HEK293 (cell line): ENCODE measurements at regions not wholly inside any gene's neighbourhood (a gene's known extent, or its start where the extent isn't known, plus 50 kb on each side); places are given as distances from the start of the nearest gene placed in this dataset.

ENCODE experiments used
- CTCF ChIP-seq: fragments of 450-650 bp; formaldehyde crosslinking; IDR thresholded peaks from 2 replicates; pipeline ENCODE4 v1.5.1; 2016; ENCODE audit warnings: missing biosample characterization, missing genetic modification characterization
- HOXA7 ChIP-seq: sonication (generic); formaldehyde crosslinking; IDR thresholded peaks from 2 replicates; pipeline ENCODE4 v1.8.1; 2022; ENCODE audit warnings: missing genetic modification reagents, borderline replicate concordance
- PBX3 ChIP-seq: sonication (generic); formaldehyde crosslinking; IDR thresholded peaks from 2 replicates; pipeline ENCODE4 v1.8.1; 2022; ENCODE audit warnings: mild to moderate bottlenecking, moderate library complexity, missing genetic modification reagents
- TCF7L2 ChIP-seq: IDR thresholded peaks from 2 replicates; pipeline ENCODE4 v1.6.1; 2011; ENCODE audit warnings: low read depth, mild to moderate bottlenecking, inconsistent platforms, low read length, moderate library complexity, borderline replicate concordance
- WT1 ChIP-seq: fragments of 450-650 bp; formaldehyde crosslinking; IDR thresholded peaks from 2 replicates; pipeline ENCODE4 v1.5.1; 2016; ENCODE audit warnings: missing biosample characterization, missing genetic modification characterization
- ZBTB44 ChIP-seq: fragments of 450-650 bp; IDR thresholded peaks from 2 replicates; pipeline ENCODE4 v1.5.1; 2018; ENCODE audit warnings: missing biosample characterization, mild to moderate bottlenecking, missing genetic modification characterization
- ZNF221 ChIP-seq: fragments of 450-650 bp; formaldehyde crosslinking; IDR thresholded peaks from 2 replicates; pipeline ENCODE4 v1.5.1; 2017; ENCODE audit warnings: missing biosample characterization, missing genetic modification characterization, borderline replicate concordance
- ZNF302 ChIP-seq: fragments of 450-650 bp; formaldehyde crosslinking; IDR thresholded peaks from 2 replicates; pipeline ENCODE4 v1.5.1; 2016; ENCODE audit warnings: missing biosample characterization, missing genetic modification characterization, low read depth
- ZNF423 ChIP-seq: fragments of 450-650 bp; formaldehyde crosslinking; IDR thresholded peaks from 2 replicates; pipeline ENCODE4 v1.5.1; 2016; ENCODE audit warnings: missing biosample characterization, missing genetic modification characterization
- ZNF48 ChIP-seq: fragments of 450-650 bp; formaldehyde crosslinking; IDR thresholded peaks from 2 replicates; pipeline ENCODE4 v1.5.1; 2016; ENCODE audit warnings: missing biosample characterization, missing genetic modification characterization
- ZNF549 ChIP-seq: fragments of 450-650 bp; IDR thresholded peaks from 2 replicates; pipeline ENCODE4 v1.5.1; 2018; ENCODE audit warnings: missing biosample characterization, missing genetic modification characterization, mild to moderate bottlenecking, inconsistent platforms, moderate library complexity
- ZNF677 ChIP-seq: fragments of 450-650 bp; IDR thresholded peaks from 2 replicates; pipeline ENCODE4 v1.5.0; 2018; ENCODE audit warnings: missing biosample characterization, mild to moderate bottlenecking, missing genetic modification characterization, moderate library complexity
- ZNF747 ChIP-seq: fragments of 450-650 bp; formaldehyde crosslinking; IDR thresholded peaks from 2 replicates; pipeline ENCODE4 v1.5.1; 2016; ENCODE audit warnings: missing biosample characterization, missing genetic modification characterization
- TF ChIP-seq, protein P1 (sequence below): fragments of 450-650 bp; formaldehyde crosslinking; IDR thresholded peaks from 2 replicates; pipeline ENCODE4 v1.5.1; 2016; ENCODE audit warnings: missing biosample characterization, missing genetic modification characterization

GRCh38 chr4:140281828-140282552 is 91.5 kb upstream of the SCOC start:
- no peak for TF ChIP-seq ZNF48 (tag by site-specific recombination)
- no peak for TF ChIP-seq CTCF
- no peak for TF ChIP-seq ZNF221 (tag by site-specific recombination)
- no peak for TF ChIP-seq TCF7L2
- TF ChIP-seq HOXA7, result no peak
- no peak for TF ChIP-seq ZNF549 (tag by site-specific recombination)
- TF ChIP-seq ZNF423 (tag by site-specific recombination), result no peak
- no peak for TF ChIP-seq PBX3 (CRISPR knock-in tag)
- TF ChIP-seq ZBTB44 (tag by site-specific recombination), result no peak
- TF ChIP-seq, protein P1, sequence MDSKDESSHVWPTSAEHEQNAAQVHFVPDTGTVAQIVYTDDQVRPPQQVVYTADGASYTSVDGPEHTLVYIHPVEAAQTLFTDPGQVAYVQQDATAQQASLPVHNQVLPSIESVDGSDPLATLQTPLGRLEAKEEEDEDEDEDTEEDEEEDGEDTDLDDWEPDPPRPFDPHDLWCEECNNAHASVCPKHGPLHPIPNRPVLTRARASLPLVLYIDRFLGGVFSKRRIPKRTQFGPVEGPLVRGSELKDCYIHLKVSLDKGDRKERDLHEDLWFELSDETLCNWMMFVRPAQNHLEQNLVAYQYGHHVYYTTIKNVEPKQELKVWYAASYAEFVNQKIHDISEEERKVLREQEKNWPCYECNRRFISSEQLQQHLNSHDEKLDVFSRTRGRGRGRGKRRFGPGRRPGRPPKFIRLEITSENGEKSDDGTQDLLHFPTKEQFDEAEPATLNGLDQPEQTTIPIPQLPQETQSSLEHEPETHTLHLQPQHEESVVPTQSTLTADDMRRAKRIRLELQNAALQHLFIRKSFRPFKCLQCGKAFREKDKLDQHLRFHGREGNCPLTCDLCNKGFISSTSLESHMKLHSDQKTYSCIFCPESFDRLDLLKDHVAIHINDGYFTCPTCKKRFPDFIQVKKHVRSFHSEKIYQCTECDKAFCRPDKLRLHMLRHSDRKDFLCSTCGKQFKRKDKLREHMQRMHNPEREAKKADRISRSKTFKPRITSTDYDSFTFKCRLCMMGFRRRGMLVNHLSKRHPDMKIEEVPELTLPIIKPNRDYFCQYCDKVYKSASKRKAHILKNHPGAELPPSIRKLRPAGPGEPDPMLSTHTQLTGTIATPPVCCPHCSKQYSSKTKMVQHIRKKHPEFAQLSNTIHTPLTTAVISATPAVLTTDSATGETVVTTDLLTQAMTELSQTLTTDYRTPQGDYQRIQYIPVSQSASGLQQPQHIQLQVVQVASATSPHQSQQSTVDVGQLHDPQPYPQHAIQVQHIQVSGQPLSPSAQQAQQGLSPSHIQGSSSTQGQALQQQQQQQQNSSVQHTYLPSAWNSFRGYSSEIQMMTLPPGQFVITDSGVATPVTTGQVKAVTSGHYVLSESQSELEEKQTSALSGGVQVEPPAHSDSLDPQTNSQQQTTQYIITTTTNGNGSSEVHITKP (tag by site-specific recombination), result no peak
- no peak for TF ChIP-seq WT1 (tag by site-specific recombination)
- TF ChIP-seq ZNF747 (tag by site-specific recombination), result no peak
- no peak for TF ChIP-seq ZNF302 (tag by site-specific recombination)
- no peak for TF ChIP-seq ZNF677 (tag by site-specific recombination)
